ENCODE measurements at regions not wholly inside any gene's neighbourhood (a gene's known extent, or its start where the extent isn't known, plus 50 kb on each side); places are given as distances from the start of the nearest gene placed in this dataset.

DNA sequence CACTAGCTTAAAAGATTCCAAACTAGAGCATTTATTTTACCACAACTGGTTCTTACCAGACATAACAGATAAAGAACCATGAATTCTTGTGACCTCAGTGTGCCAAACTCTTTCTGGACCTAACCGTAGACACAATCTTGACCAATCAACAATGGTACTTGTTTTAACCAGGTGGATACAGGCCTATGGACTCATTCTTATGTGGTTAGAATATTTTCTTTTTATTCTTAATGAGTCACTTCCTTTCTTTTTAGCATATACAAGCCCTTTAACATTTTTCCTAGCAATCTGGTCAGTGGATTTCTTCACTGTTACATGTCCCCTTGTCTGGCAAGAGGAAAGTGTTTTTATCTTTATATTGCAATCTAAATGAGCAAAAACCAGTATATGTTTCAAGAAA lies 792.1 kb upstream of the SPRY2 start:
- TF ChIP-seq JUN (IDR thresholded peaks at IDR 0.05), result no peak
- TF ChIP-seq ESRRA (IDR thresholded peaks at IDR 0.05; ENCODE audit: borderline replicate concordance, low read length), result no peak
- no peak for TF ChIP-seq FOXS1 (CRISPR knock-in tag; IDR thresholded peaks at IDR 0.05)
- TF ChIP-seq CEBPB (IDR thresholded peaks at IDR 0.05), result no peak
- no peak for TF ChIP-seq MAZ (IDR thresholded peaks at IDR 0.05; ENCODE audit: borderline replicate concordance, low read depth, low read length)
- no peak for TF ChIP-seq EHF (CRISPR knock-in tag; IDR thresholded peaks at IDR 0.05)
- TF ChIP-seq, protein P1, sequence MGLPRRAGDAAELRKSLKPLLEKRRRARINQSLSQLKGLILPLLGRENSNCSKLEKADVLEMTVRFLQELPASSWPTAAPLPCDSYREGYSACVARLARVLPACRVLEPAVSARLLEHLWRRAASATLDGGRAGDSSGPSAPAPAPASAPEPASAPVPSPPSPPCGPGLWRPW (IDR thresholded peaks at IDR 0.05), result no peak
- TF ChIP-seq SMC3 (IDR thresholded peaks at IDR 0.05), result no peak
- no peak for TF ChIP-seq FOSL2 (IDR thresholded peaks at IDR 0.05)
- TF ChIP-seq FOSL2 (CRISPR knock-in tag; IDR thresholded peaks at IDR 0.05), result no peak
- no peak for TF ChIP-seq HOXB5 (CRISPR knock-in tag; IDR thresholded peaks at IDR 0.05)
- TF ChIP-seq NR3C1 (IDR thresholded peaks at IDR 0.05), result no peak
- TF ChIP-seq CHD2 (IDR thresholded peaks at IDR 0.05; ENCODE audit: low read length, partially characterized antibody), result no peak
- TF ChIP-seq CBX8 (IDR thresholded peaks at IDR 0.05), result no peak
- H3K27ac ChIP-seq, result no peak overlapping the region
- WGBS (ENCODE audit: missing lambda C conversion rate), result 88% methylated on average over 1 of the region's 1 CpG
- CTCF ChIA-PET, result no interaction called here
- no peaks in the 10 kb centered on the region for H3K4me1 ChIP-seq
- no peak overlapping the region for H3K4me3 ChIP-seq
- FAIRE-seq (no peak), ATAC-seq (no peak), DNase-seq (ENCODE audit: low read depth in 1 of 2, low spot score in 1 of 2) (no peak)
- H3K9me3 ChIP-seq, result no peaks in the 10 kb centered on the region
- POLR2A ChIA-PET, result no interaction called here
- no peak overlapping the region for H3K4me2 ChIP-seq

DNA sequence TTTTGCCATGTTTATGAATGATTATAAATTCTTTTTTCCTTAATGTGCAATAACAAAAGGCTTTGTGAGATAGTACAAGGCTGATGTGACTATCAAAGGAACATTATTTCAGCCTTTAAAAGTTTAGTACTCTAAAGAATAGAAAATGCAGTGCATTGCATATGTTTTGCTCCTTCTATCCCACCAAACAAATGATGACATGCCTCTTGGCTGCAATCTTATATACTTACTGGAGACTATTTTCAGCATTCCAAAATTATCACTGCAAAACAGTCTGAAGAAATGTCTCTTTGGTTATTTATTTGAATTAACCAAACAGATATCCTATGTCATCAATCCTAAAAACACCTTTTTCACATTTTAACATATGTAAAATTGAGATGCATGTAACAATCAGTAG lies 776.5 kb upstream of the SPRY2 start:
- H3K4me1 ChIP-seq, result no peaks in the 10 kb centered on the region
- TF ChIP-seq CHD4 (IDR thresholded peaks at IDR 0.05; ENCODE audit: borderline replicate concordance), result no peak
- no peak for TF ChIP-seq HEYL (CRISPR knock-in tag; IDR thresholded peaks at IDR 0.05)
- no peak for TF ChIP-seq CEBPB (IDR thresholded peaks at IDR 0.05)
- TF ChIP-seq KDM5A (IDR thresholded peaks at IDR 0.05), result no peak
- TF ChIP-seq POLR2AphosphoS2 (conservative IDR thresholded peaks at IDR 0.05; ENCODE audit: low read length), result no peak
- TF ChIP-seq MAFK (IDR thresholded peaks at IDR 0.05; ENCODE audit: partially characterized antibody), result no peak
- TF ChIP-seq CBX2 (IDR thresholded peaks at IDR 0.05; ENCODE audit: borderline replicate concordance, low read depth), result no peak
- TF ChIP-seq FOSL2 (IDR thresholded peaks at IDR 0.05), result no peak
- no peak for TF ChIP-seq FOSL2 (CRISPR knock-in tag; IDR thresholded peaks at IDR 0.05)
- no peak for TF ChIP-seq RFX5 (IDR thresholded peaks at IDR 0.05)
- no peak for TF ChIP-seq JUN (IDR thresholded peaks at IDR 0.05)
- TF ChIP-seq, protein P2, sequence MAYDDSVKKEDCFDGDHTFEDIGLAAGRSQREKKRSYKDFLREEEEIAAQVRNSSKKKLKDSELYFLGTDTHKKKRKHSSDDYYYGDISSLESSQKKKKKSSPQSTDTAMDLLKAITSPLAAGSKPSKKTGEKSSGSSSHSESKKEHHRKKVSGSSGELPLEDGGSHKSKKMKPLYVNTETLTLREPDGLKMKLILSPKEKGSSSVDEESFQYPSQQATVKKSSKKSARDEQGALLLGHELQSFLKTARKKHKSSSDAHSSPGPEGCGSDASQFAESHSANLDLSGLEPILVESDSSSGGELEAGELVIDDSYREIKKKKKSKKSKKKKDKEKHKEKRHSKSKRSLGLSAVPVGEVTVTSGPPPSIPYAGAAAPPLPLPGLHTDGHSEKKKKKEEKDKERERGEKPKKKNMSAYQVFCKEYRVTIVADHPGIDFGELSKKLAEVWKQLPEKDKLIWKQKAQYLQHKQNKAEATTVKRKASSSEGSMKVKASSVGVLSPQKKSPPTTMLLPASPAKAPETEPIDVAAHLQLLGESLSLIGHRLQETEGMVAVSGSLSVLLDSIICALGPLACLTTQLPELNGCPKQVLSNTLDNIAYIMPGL (CRISPR knock-in tag; IDR thresholded peaks at IDR 0.05; ENCODE audit: borderline replicate concordance), result no peak
- TF ChIP-seq RAD21 (conservative IDR thresholded peaks at IDR 0.05 in 1 of 2, IDR thresholded peaks at IDR 0.05 in 1 of 2), result no peak
- no peak for TF ChIP-seq SMC3 (IDR thresholded peaks at IDR 0.05)
- no peaks in the 10 kb centered on the region for H3K9me3 ChIP-seq
- DNase-seq (ENCODE audit: low read depth in 1 of 2, low spot score in 1 of 2), result no peak
- no peak overlapping the region for H3K27ac ChIP-seq
- H3K4me3 ChIP-seq, result no peak overlapping the region
- ChIA-PET CTCF (no interaction called here), POLR2A (no interaction called here)
- FAIRE-seq, result no peak
- ATAC-seq, result no peak
- no peak overlapping the region for H3K4me2 ChIP-seq

DNA sequence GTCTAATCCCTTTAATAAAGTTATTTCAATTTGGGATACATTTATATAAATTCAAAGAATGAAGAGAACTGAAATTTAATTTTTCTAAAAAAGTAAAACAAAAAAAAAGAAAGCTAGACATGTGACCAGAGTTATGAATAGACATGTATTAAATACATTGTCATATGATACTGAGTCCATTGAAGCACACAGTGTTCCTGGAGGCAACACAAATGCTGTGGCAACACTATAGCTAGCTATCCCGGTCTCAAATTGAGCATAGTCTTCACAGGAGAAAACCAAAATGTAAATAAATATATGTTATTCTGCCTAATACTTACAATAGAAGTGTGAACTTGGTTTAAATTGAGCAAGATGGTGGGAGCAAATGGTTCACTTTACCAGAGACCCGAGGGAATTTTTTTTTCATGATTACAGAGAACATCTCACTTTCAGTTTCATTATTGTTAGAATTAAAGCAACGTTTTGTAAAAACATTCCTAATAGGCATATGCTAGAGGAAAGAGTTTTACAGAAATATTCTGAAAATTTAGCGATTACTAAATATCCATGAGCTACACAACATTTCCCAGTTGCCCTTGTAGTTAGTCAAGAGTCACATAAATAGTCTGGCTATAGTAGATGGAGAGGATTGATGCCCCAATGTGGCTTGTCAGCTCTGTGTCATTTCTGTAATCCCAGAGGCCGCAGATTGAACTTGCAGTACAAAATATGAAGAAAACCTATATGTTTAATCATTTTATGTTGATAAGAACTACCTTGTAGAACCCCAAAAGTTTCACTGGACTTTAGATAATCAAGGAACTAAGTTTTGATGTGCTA lies 775.7 kb upstream of the SPRY2 start:
- TF ChIP-seq FOSB (CRISPR knock-in tag; IDR thresholded peaks at IDR 0.05), result no peak
- TF ChIP-seq HEYL (CRISPR knock-in tag; IDR thresholded peaks at IDR 0.05), result no peak
- no peak for TF ChIP-seq NR3C1 (IDR thresholded peaks at IDR 0.05)

More for the DNA sequence above, 775.7 kb upstream of the SPRY2 start:
- ATAC-seq (no peak), FAIRE-seq (no peak), DNase-seq (ENCODE audit: low read depth in 1 of 2, low spot score in 1 of 2) (no peak)
- 5% methylated on average over 5 of the region's 5 CpGs for WGBS (ENCODE audit: missing lambda C conversion rate)
- Histone ChIP-seq H3K9me3 (no peaks in the 10 kb centered on the region), H3K4me3 (peak overlapping the region; percentile 19; the same call in 1 of the 3 replicates), H3K4me1 (no peaks in the 10 kb centered on the region), H3K4me2 (peak overlapping the region; percentile 51), H3K27ac (no peak overlapping the region)
- ChIA-PET POLR2A (no interaction called here), CTCF (no interaction called here)

Measured in A549 (cell line).